ENCODE measurements at regions not wholly inside any gene's neighbourhood (a gene's known extent, or its start where the extent isn't known, plus 50 kb on each side); places are given as distances from the start of the nearest gene placed in this dataset.

DNA sequence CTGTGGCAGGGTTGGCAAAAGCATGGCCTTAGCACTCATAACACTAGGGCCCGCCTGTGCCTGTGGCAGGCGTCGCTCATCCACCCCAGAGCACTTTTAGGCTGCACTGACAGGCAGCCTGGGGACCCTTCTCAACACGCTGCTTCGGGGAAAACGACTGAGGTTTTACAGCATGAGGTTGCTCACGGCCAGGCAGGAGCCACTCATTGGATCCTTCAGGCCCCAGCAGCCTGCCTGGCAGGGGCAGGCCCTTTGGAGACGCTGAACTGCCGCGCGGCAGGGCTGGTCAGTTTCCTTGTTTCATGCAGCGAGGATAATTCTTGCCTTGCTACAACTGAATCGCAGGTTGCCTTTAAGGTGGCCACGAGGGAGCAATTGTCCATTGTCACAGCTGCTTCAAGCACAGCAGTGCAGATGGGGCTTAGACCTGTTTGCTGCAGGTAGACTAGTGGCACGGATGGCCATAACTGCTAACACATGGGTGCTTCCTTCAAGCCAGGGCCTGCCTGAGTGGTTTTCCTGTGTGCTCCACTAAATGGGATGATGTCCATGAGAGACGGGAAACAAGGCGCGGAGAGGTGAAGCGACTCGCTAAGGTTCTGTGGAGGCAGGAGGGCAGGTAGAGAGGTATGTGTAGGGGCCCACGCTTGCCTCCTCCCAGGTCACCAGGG, 49.9 kb upstream of the HS6ST1 start:
- no peak for DNase-seq (ENCODE audit: low read depth)

GRCh38 chr2:128369108-128369555, 50.5 kb upstream of the HS6ST1 start:
- DNase-seq (ENCODE audit: low read depth), result no peak

GRCh38 chr2:128369602-128370467, 51.2 kb upstream of the HS6ST1 start:
- no peak for DNase-seq (ENCODE audit: low read depth)

- no peak for DNase-seq (ENCODE audit: low read depth)
Measured at GRCh38 chr2:128370468-128371247, 52.0 kb upstream of the HS6ST1 start.

DNA sequence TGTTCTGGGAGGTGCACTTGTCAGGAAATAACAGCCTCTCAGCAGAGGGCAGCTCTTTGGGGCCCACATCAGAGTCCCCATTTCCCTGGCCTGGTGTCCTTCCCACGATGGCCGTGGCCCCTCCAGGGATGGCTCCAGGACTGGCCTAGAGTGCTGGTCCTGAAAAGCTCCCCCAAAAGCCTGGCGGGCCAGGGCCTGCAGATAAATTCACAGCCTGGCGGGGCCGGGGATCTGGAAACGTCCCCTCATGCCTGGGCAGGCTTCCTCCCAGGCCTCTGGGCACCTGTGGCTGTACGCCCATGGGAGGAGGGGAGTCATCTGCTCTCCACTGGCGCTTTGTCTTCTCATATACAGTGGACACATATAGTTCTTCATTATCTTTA, 52.6 kb upstream of the HS6ST1 start:
- no peak for DNase-seq (ENCODE audit: low read depth)

DNA sequence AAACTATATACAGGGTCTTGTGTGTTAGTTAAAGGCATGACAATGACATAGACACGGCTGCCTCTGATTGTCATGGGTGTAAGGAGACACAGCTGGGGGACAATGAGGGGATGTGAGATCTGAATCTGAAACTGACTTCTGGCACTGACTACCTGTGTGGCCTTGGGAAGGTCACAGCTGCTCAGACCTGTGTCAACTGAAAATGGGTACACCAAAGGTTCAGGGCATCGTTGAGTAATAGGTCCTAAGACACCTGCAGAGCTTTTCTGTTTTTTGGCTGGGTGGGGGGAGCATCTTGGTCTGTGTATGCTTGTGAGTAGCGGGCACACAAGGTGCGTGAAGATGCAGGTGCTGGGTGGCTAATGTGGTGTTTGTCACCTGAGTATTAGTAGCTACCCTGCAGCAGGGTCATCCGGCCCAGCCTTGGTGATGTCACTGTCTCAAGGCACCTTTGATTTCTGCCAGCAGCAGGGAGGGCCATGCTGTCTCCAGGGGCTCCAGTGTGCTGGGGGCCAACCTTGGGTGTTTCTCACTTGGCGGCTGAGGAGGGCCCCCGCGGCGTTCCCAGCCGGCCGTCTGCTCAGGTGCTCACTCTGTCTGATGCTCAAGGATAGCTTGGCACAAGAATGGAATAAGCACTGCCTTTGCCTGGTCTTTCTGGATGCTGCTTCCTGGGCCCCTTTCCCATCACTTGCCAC, 53.1 kb upstream of the HS6ST1 start:
- no peak for DNase-seq (ENCODE audit: low read depth)

GRCh38 chr2:128372621-128373341, 54.1 kb upstream of the HS6ST1 start:
- DNase-seq (ENCODE audit: low read depth), result no peak

- DNase-seq (ENCODE audit: low read depth), result no peak
Measured at GRCh38 chr2:128373451-128374000, 54.9 kb upstream of the HS6ST1 start.

DNA sequence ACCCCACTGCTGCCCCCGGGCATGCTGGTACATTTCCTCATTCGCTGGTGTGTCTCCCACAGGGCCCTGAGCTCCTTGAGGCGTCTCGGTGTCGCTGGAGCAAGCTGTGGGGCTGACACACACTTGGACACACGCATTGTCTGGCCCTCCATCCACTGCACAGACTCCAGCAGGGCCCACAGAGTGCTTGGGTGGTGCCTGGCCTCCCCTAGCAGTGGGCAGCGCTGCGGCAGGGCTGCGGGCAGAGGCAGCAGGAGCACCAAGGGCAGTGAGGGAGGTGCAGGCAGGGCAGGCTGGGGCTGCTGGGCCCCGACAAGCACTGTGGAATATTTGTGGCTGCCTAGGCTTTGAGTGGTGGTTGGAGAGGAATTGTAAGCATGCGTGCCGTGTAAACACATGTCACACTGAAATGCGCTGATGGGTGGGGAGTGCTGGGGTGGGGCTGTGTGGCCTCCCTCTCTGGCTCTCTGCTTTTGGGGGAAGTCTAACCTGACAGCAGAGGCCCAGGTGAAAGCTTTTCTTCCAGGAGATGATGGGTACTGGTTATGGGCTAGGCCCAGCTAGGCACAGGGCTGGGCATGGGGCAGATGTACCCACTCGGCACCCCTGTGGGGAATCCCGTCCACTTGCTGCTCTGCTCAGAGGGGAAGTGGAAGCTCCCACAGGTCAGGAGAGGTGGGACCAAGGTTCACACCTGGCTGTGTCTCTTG, 55.5 kb upstream of the HS6ST1 start:
- DNase-seq (ENCODE audit: low read depth), result no peak

DNA sequence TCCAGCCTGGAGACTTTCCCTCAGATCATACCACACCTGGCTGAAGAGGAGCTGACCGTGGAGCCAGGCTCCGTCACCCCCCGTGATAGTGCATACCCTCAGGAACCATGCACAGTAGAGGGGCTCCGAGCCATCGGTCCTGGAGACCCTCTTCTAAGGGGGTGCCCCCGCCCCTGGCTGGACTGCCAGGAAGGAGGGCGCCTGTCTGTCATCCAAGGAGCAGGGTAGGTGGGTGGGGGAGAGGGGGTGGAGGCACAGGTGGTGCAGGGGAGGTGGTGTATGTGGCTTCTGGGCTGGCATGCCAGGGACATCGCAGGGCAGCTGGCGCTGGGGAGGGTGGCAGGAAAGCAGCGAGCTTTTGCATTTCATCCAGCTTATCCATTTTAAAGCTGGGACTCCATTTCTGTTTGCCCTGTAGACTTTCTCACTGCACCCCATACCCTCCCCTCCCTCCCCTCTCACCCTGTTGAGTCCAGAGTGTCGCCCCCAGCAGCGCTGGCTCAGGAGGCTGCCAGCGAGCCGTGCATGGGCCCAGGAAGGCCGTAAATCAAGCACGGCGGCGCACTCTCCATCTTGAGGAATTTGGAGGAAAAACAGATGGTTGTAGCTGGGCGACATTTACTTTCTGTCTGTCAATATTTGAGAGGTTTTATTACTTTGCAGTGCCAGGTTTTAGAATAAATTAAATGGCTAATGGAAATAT, 56.2 kb upstream of the HS6ST1 start:
- no peak for DNase-seq (ENCODE audit: low read depth)

GRCh38 chr2:128375454-128375853, 56.8 kb upstream of the HS6ST1 start:
- DNase-seq (ENCODE audit: low read depth), result no peak

DNA sequence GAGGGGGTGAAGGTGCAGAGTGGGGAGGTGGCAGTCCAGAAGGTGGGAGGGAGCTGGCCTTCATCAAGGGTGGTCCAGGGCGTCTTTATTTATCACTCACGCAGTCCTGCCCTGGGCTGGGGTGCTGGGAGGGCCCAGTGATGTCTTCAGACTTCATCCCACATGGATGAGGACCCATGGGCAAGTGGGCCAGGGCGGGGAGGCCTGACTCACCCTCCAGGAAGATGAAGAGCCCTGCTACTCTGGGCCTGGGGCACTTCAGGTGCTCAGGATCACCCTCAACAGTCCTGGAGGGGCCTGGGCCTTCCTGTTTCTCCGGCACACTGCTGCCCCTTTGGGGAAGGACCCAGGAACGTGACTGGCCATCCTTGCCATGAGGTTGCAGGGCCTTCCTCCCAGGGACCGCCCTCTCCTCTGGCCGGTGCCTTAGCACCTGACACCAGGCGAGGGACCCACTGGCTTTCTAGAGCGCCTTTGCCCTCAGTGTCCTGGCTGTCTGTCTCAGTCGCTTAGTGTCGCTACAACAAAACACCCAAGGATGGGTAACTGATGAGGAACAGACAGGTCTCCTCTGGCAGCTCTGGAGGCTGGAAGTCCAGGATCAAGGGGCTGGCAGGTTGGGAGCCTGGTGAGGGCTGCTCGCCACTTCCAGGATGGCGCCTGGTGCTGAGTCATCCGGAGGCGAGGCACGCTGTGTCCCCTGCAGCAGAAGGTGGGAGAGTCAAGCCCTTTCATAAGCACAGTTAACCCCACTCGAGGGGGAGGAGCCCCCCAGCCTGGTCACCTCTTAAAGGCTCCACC, 57.8 kb upstream of the HS6ST1 start:
- no peak for DNase-seq (ENCODE audit: low read depth)

DNA sequence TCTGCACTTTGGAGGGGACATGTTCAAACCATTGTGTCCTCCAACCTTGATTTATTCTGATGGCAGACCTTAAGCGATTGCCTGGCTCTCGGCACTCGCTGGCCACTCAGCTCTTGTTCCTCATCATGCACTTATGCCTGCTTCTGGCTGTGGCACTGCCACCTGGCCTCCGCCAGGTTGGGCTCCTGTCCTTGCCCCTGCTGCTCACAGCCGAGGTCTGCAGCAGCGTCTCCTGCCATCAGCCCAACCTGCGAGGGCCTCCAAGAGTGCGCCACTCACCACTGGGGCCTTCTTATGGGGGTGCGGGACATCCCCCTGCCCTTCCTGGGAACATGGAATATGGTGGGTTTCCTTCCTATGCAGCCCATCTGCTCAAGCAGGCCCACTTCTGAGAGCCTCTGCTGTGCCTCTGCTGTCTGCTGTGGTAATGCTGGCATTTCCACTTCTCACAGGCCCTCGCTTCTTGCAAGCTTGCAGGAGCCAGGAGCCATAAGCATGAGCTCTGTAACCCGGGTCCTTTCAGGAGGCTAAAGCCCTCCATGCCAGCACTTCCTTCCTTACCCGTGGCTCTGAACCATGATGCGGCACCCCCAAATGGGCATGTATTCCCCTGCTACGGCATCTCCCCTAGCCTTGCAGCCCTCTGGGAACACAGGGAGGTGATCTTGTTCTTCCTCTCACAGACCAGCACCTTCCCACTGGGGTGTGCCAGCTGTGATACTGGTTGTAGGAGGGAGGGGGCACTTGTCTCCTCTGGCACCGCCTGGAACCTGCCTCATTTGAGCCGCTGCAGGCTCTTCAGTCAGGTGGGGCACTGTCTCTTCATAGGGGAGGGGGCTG, 58.6 kb upstream of the HS6ST1 start:
- DNase-seq (ENCODE audit: low read depth), result no peak

DNA sequence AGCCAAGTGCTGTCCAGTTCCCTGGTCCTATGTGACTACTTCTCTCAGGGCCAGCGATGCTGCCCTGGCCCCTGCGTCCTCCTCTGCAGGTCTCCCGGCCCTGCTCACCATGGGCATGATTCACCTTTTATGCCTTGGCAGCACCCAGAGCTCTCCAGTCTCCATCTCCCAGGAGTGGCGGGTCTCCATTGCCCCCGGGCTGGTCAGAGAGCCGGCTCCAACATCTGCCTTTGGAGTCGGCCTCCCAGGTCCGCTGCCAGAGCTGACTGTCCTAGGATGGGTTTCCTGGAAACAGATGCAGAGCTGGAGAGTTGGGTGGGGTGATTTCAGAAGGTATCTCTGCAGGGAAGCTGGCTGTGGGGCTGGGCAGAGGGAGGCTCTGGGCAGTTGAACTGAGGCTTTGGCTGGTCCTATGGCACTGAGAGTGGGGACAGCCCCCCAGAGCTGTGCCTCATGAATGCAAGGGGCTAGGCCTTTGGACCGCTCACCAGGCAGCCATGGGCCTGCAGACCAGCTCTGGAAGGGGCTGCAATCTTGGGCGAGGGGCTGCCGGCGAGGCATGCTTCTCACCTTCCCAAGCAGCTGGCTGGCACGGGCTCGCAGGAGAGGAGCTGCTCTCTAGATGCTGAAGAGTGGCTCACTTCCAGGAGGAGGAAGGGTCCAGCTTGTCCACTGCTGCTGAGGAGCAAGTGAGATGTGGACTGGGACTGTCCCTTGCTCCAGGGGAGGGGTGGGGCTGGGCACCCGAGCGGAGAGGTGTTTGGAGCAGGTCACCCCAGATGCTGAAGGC, 59.8 kb upstream of the HS6ST1 start:
- DNase-seq (ENCODE audit: low read depth), result no peak

GRCh38 chr2:128379021-128380015, 60.6 kb upstream of the HS6ST1 start:
- no peak for DNase-seq (ENCODE audit: low read depth)
